K562 (cell line): ENCODE measurements at regions not wholly inside any gene's neighbourhood (a gene's known extent, or its start where the extent isn't known, plus 50 kb on each side); places are given as distances from the start of the nearest gene placed in this dataset.

ENCODE experiments used
- ATAC-seq: fragments of 200-7000 bp; cut with Tn5 transposase; 3 replicates; pipeline ENCODE4 v1.9.1; 2020; ENCODE audit warnings: moderate library complexity
- BruUV-seq: library from RNA; stranded (reverse); fragments of 400-500 nt; replicated peaks from 2 replicates; lab custom pipeline; 2021; lab: Mats Ljungman, UMichigan
- CTCF ChIA-PET: fragments of 300-600 bp; formaldehyde crosslinking; extraction: SDS; loops from one replicate; lab custom pipeline; 2021; ENCODE audit warnings: low intra/inter-chr PET ratio; lab: Yijun Ruan, JAX
- POLR2A ChIA-PET: fragments of 300-600, 350-650 bp; sonication (Branson Sonifier 250); formaldehyde crosslinking; extraction: SDS; loops from one replicate; lab custom pipeline; 2021; ENCODE audit warnings: antibody characterized with exemption, inconsistent platforms; lab: Yijun Ruan, JAX
- DNase-seq, 4 experiments: peaks; one replicate each; pipeline versions ENCODE4 v3.0.0 to v3.0.0-alpha.2; 2011 to 2018; ENCODE audit warnings: low spot score in 3 of 4, mixed read lengths in 3 of 4; ENCODE audit errors: extremely low read depth in 1 of 4
- FAIRE-seq: peaks from 2 replicates; lab custom pipeline; 2011; peaks lifted over from hg19 to GRCh38; lab: Jason Lieb, UNC
- H2AFZ ChIP-seq: 2 replicates; pipeline ENCODE4 v1.6.0; 2011; ENCODE audit warnings: low read depth, low read length, control low read depth, inconsistent platforms
- H3K27ac ChIP-seq: fragments of 200-600 bp; 3 replicates; pipeline ENCODE4 v1.8.0; 2011; ENCODE audit warnings: low read depth, mild to moderate bottlenecking, control low read depth, inconsistent platforms, low read length, moderate library complexity, mixed read lengths; ENCODE audit errors: extremely low read depth
- H3K27me3 ChIP-seq, 2 experiments: fragments of 300-600 bp in 1 of 2; 2 replicates in 1 of 2; 3 replicates in 1 of 2; pipeline versions ENCODE4 v1.6.0 to v1.8.0; 2011; ENCODE audit warnings: inconsistent platforms in 2 of 2, low read length in 2 of 2, mild to moderate bottlenecking in 1 of 2, mixed read lengths in 1 of 2, moderate library complexity in 1 of 2; ENCODE audit not compliant: control insufficient read depth in 2 of 2, insufficient read depth in 2 of 2
- H3K36me3 ChIP-seq: fragments of 300-600 bp; 3 replicates; pipeline ENCODE4 v1.8.0; 2011; ENCODE audit warnings: mild to moderate bottlenecking, low read length, inconsistent platforms; ENCODE audit not compliant: control insufficient read depth, insufficient read depth
- H3K4me1 ChIP-seq, 2 experiments: fragments of 200-600 bp in 1 of 2; replicated peaks in 1 of 2; 2 replicates in 1 of 2; 3 replicates in 1 of 2; pipeline versions ENCODE4 v1.5.1 to v1.8.0; 2011; ENCODE audit warnings: inconsistent platforms in 2 of 2, low read length in 2 of 2, mild to moderate bottlenecking in 1 of 2, mixed read lengths in 1 of 2, moderate library complexity in 1 of 2; ENCODE audit not compliant: control insufficient read depth in 2 of 2, insufficient read depth in 2 of 2
- H3K4me2 ChIP-seq: 2 replicates; pipeline ENCODE4 v1.6.1; 2011; ENCODE audit warnings: low read length, control low read depth, inconsistent platforms, mixed read lengths; ENCODE audit not compliant: insufficient read depth
- H3K4me3 ChIP-seq: fragments of 200-600 bp; sonication (generic), shearing (Covaris generic); 2 replicates; pipeline ENCODE4 v1.5.1; 2016; ENCODE audit warnings: control low read depth, inconsistent platforms
- H3K79me2 ChIP-seq: fragments of 200-600 bp; 3 replicates; pipeline ENCODE4 v1.8.0; 2011; ENCODE audit warnings: low read length, inconsistent platforms; ENCODE audit not compliant: control insufficient read depth, insufficient read depth
- H3K9ac ChIP-seq, 2 experiments: 2 replicates each; pipeline versions ENCODE4 v1.6.0 to v1.6.1; 2011; ENCODE audit warnings: low read depth in 2 of 2, low read length in 2 of 2, control low read depth in 1 of 2, inconsistent platforms in 1 of 2, mild to moderate bottlenecking in 1 of 2, mixed read lengths in 1 of 2; ENCODE audit not compliant: insufficient read depth in 1 of 2
- H3K9me1 ChIP-seq: one replicate; pipeline ENCODE4 v1.6.0; 2011; ENCODE audit warnings: inconsistent platforms, mild to moderate bottlenecking, low read length, moderate library complexity; ENCODE audit not compliant: control insufficient read depth, insufficient read depth
- H3K9me3 ChIP-seq: replicated peaks from 2 replicates; pipeline ENCODE4 v1.5.1; 2011; ENCODE audit warnings: low read depth, low read length, inconsistent platforms; ENCODE audit not compliant: control insufficient read depth, insufficient read depth
- H4K20me1 ChIP-seq: replicated peaks from 2 replicates; pipeline ENCODE4 v1.6.1; 2011; ENCODE audit warnings: low read length, inconsistent platforms, mixed read lengths; ENCODE audit not compliant: control insufficient read depth, insufficient read depth
- DNMT1 ChIP-seq: fragments of 450-650 bp; IDR thresholded peaks from 2 replicates; pipeline ENCODE4 v1.6.1; 2016; ENCODE audit warnings: antibody characterized with exemption, mild to moderate bottlenecking
- GABPB2 ChIP-seq: fragments of 250-450 bp; sonication (Bioruptor Pico); conservative IDR thresholded peaks from 2 replicates; pipeline ENCODE4 v1.5.1; 2021; ENCODE audit warnings: mild to moderate bottlenecking
- HNRNPL ChIP-seq: fragments of 200-400 bp; formaldehyde crosslinking; IDR thresholded peaks from 2 replicates; pipeline ENCODE4 v1.6.1; 2017; ENCODE audit warnings: low read depth, mild to moderate bottlenecking, low read length
- MED1 ChIP-seq: sonication (generic); formaldehyde crosslinking; IDR thresholded peaks from 2 replicates; pipeline ENCODE4 v1.8.1; 2023; ENCODE audit warnings: missing genetic modification reagents, borderline replicate concordance
- NCOA2 ChIP-seq, 2 experiments: fragments of 450-650 bp; IDR thresholded peaks; 2 replicates each; pipeline ENCODE4 v1.6.1; 2018; ENCODE audit warnings: mild to moderate bottlenecking in 2 of 2, moderate library complexity in 1 of 2; ENCODE audit not compliant: partially characterized antibody in 2 of 2
- PHB ChIP-seq: fragments of 250-450 bp; sonication (Bioruptor Pico); IDR thresholded peaks from 2 replicates; pipeline ENCODE4 v1.5.0; 2021
- RFX1 ChIP-seq: fragments of 450-650 bp; IDR thresholded peaks from 2 replicates; pipeline ENCODE4 v1.6.1; 2016; ENCODE audit warnings: mild to moderate bottlenecking, moderate library complexity
- SFPQ ChIP-seq: fragments of 200-400 bp; formaldehyde crosslinking; IDR thresholded peaks from 2 replicates; pipeline ENCODE4 v1.6.1; 2017; ENCODE audit warnings: mild to moderate bottlenecking, low read depth, low read length, moderate library complexity
- TAF9B ChIP-seq: fragments of 450-650 bp; IDR thresholded peaks from 2 replicates; pipeline ENCODE4 v1.6.1; 2018; ENCODE audit warnings: mild to moderate bottlenecking; ENCODE audit not compliant: partially characterized antibody
- ZC3H8 ChIP-seq: fragments of 450-650 bp; IDR thresholded peaks from 2 replicates; pipeline ENCODE4 v1.6.1; 2017
- ZFX ChIP-seq: sonication (generic); formaldehyde crosslinking; IDR thresholded peaks from 2 replicates; pipeline ENCODE4 v1.8.0; 2022; ENCODE audit warnings: mild to moderate bottlenecking, missing genetic modification reagents, moderate library complexity
- WGBS: fragments of 100-300 bp; shearing (Covaris generic); methylation state at CpG from one replicate; pipeline ENCODE4 v1.1.6; 2016; ENCODE audit warnings: low coverage, mixed read lengths; ENCODE audit not compliant: insufficient coverage; ENCODE audit errors: missing lambda C conversion rate; 5-methylcytosine and 5-hydroxymethylcytosine counted together
- in situ Hi-C: fragments of 300-500 bp; cut with MboI; formaldehyde crosslinking; loops from 4 replicates; pipeline ENCODE4 v1.15.0; 2018; ENCODE audit warnings: inconsistent platforms, mixed read lengths
- intact Hi-C: fragments of 100-400 bp; cut with micrococcal nuclease; formaldehyde crosslinking; loops from 2 replicates; pipeline ENCODE4 v1.14.2; 2022

- Histone ChIP-seq H3K9ac (no peak overlapping the region), H3K27ac (no peak overlapping the region), H2AFZ (no peak overlapping the region), H3K9me3 (peaks cover 3% of the 10 kb centered on the region), H3K9me1 (no peaks in the 10 kb centered on the region), H3K4me1 (no peaks in the 10 kb centered on the region), H3K4me2 (no peak overlapping the region), H4K20me1 (no peaks in the 10 kb centered on the region), H3K27me3 (no peaks in the 10 kb centered on the region), H3K79me2 (no peaks in the 10 kb centered on the region), H3K36me3 (no peaks in the 10 kb centered on the region), H3K4me3 (no peak overlapping the region)
- DNase-seq (no peak), ATAC-seq (no peak), FAIRE-seq (no peak)
- BruUV-seq, result no TSS peak
- in situ Hi-C loops, result no loop called here
- WGBS, result 0% methylated on average over 2 of the region's 2 CpGs
- POLR2A ChIA-PET, result interaction anchor here (1.0 kb wide), 1 partner anchor 10 kb away, joined by 3 read pairs; no protein-coding TSS in a partner anchor
- intact Hi-C loops, result no loop called here
- TF ChIP-seq RFX1 (no peak), TAF9B (no peak), DNMT1 (no peak), NCOA2 (IDR thresholded peaks at IDR 0.05; ENCODE audit: partially characterized antibody in 2 of 2) (no peak), ZFX (CRISPR knock-in tag) (no peak), HNRNPL (no peak), MED1 (CRISPR knock-in tag) (no peak), GABPB2 (CRISPR knock-in tag) (no peak), PHB (CRISPR knock-in tag) (no peak), SFPQ (no peak), ZC3H8 (no peak)
- CTCF ChIA-PET, result no interaction called here
Observed at GRCh38 chr7:79930604-79931003, 204.0 kb upstream of the GNAI1 start.
